Kidney (tissue), 13 donors: ENCODE measurements at regions not wholly inside any gene's neighbourhood (a gene's known extent, or its start where the extent isn't known, plus 50 kb on each side); places are given as distances from the start of the nearest gene placed in this dataset.

ENCODE experiments used
- DNase-seq, 5 donors: peaks; one replicate each; pipeline ENCODE4 v3.0.0-alpha.2; 2013 to 2020
- FAIRE-seq: peaks from 2 replicates; lab custom pipeline; 2012; peaks lifted over from hg19 to GRCh38; lab: Jason Lieb, UNC
- H3K27ac ChIP-seq, 2 donors: one replicate each; pipeline ENCODE4 v1.7.0; 2013; ENCODE audit warnings: low read depth in 2 of 2, low read length in 2 of 2, inconsistent platforms in 1 of 2
- H3K27me3 ChIP-seq: one replicate; pipeline ENCODE4 v1.7.1; 2013; ENCODE audit warnings: low read length, inconsistent platforms; ENCODE audit not compliant: control insufficient read depth, insufficient read depth
- H3K36me3 ChIP-seq, 3 donors: one replicate each; pipeline versions ENCODE4 v1.7.0 to v1.7.1; 2013; ENCODE audit warnings: low read length in 3 of 3, control low read depth in 1 of 3, inconsistent platforms in 1 of 3; ENCODE audit not compliant: insufficient read depth in 3 of 3, control insufficient read depth in 2 of 3
- H3K4me1 ChIP-seq, 3 donors: one replicate each; pipeline versions ENCODE4 v1.7.0 to v1.7.1; 2013; ENCODE audit warnings: low read length in 3 of 3, inconsistent platforms in 1 of 3, low read depth in 1 of 3; ENCODE audit not compliant: control insufficient read depth in 2 of 3, insufficient read depth in 2 of 3
- H3K4me3 ChIP-seq, 3 donors: one replicate each; pipeline versions ENCODE4 v1.7.0 to v1.8.1; 2013; ENCODE audit warnings: low read length in 3 of 3, control low read depth in 1 of 3, inconsistent platforms in 1 of 3
- H3K9ac ChIP-seq, 3 donors: one replicate each; pipeline versions ENCODE4 v1.7.0 to v1.7.1; 2013; ENCODE audit warnings: low read length in 3 of 3, control low read depth in 1 of 3, inconsistent platforms in 1 of 3
- H3K9me3 ChIP-seq, 3 donors: one replicate each; pipeline versions ENCODE4 v1.7.0 to v1.7.1; 2013; ENCODE audit warnings: low read length in 3 of 3, control low read depth in 1 of 3, inconsistent platforms in 1 of 3; ENCODE audit not compliant: control insufficient read depth in 2 of 3, insufficient read depth in 1 of 3
- CTCF ChIP-seq: IDR thresholded peaks from 3 replicates; pipeline ENCODE4 v1.5.1; 2012; ENCODE audit warnings: mild to moderate bottlenecking, moderate library complexity, borderline replicate concordance; ENCODE audit not compliant: insufficient read depth; ENCODE audit errors: extremely low read depth
- intact Hi-C: fragments of 100-400 bp; cut with DNase I; formaldehyde crosslinking; loops from one replicate; pipeline ENCODE4 v1.11.1; 2022
- donor health status: control.
- donor health status: control.
- donor health status: control.
- donor health status: control.
- donor health status: control.
- donor health status: DM: yes; HTN: yes; CAD: no.
- donor health status: Normal renal cell carcinoma (clear cell type).

GRCh38 chrX:39669668-39670067 lies 428.1 kb downstream of the BCOR start:
- Histone ChIP-seq H3K36me3 (no peaks in the 10 kb centered on the region), H3K4me3 (no peak overlapping the region), H3K9me3 (no peaks in the 10 kb centered on the region), H3K9ac (no peak overlapping the region), H3K4me1 (no peaks in the 10 kb centered on the region), H3K27ac (no peak overlapping the region), H3K27me3 (no peaks in the 10 kb centered on the region)
- TF ChIP-seq CTCF, result no peak
- no peak for DNase-seq
- intact Hi-C loops, result no loop called here
- no peak for FAIRE-seq

- no peaks in the 10 kb centered on the region for H3K27me3 ChIP-seq
Measured at GRCh38 chrX:39670281-39670680, 427.5 kb downstream of the BCOR start.

GRCh38 chrX:39672405-39672804 lies 425.4 kb downstream of the BCOR start:
- H3K36me3 ChIP-seq, result no peaks in the 10 kb centered on the region
- H3K27me3 ChIP-seq, result no peaks in the 10 kb centered on the region
- FAIRE-seq, result no peak
- H3K9ac ChIP-seq, result no peak overlapping the region
- peaks cover 0 to 4% (median 0%) of the 10 kb centered on the region in 3 donors for H3K4me1 ChIP-seq
- intact Hi-C loops, result no loop called here
- H3K9me3 ChIP-seq, result no peaks in the 10 kb centered on the region
- H3K27ac ChIP-seq, result no peak overlapping the region
- no peak for DNase-seq
- no peak overlapping the region for H3K4me3 ChIP-seq
- no peak for TF ChIP-seq CTCF

More at GRCh38 chrX:39670281-39670680, 427.5 kb downstream of the BCOR start:
- H3K9ac ChIP-seq, result no peak overlapping the region
- intact Hi-C loops, result no loop called here
- no peak for DNase-seq
- no peaks in the 10 kb centered on the region for H3K9me3 ChIP-seq
- H3K36me3 ChIP-seq, result no peaks in the 10 kb centered on the region
- no peak for FAIRE-seq
- H3K27ac ChIP-seq, result no peak overlapping the region
- no peak for TF ChIP-seq CTCF
- no peak overlapping the region for H3K4me3 ChIP-seq
- H3K4me1 ChIP-seq, result peaks cover 0 to 4% (median 0%) of the 10 kb centered on the region in 3 donors
